ENCODE measurements at regions not wholly inside any gene's neighbourhood (a gene's known extent, or its start where the extent isn't known, plus 50 kb on each side); places are given as distances from the start of the nearest gene placed in this dataset.
A peak's percentile ranks its signal among the peaks of the same experiment; 100 is the strongest.

DNA sequence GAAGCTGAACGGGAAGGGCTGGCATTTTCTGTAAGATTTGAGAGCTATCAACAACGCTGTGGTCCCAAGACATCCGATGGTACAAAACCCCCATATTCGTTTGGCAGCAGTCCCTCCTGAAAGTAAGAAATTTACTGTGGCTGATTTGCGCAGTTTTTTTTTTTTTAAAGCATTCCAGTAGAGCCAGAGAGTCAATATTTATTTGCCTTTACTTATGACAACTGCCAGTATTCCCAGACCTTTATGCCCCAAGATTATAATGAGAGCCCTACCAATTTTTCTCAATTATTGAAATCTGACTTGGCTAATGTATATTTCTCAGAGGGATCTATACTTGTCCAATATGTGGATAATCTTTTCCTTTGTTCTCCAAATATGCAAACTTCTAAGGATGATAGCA, 157.5 kb upstream of the SPIN4 start:
- no peak overlapping the region for H3K27ac ChIP-seq
- TF ChIP-seq, protein P1, sequence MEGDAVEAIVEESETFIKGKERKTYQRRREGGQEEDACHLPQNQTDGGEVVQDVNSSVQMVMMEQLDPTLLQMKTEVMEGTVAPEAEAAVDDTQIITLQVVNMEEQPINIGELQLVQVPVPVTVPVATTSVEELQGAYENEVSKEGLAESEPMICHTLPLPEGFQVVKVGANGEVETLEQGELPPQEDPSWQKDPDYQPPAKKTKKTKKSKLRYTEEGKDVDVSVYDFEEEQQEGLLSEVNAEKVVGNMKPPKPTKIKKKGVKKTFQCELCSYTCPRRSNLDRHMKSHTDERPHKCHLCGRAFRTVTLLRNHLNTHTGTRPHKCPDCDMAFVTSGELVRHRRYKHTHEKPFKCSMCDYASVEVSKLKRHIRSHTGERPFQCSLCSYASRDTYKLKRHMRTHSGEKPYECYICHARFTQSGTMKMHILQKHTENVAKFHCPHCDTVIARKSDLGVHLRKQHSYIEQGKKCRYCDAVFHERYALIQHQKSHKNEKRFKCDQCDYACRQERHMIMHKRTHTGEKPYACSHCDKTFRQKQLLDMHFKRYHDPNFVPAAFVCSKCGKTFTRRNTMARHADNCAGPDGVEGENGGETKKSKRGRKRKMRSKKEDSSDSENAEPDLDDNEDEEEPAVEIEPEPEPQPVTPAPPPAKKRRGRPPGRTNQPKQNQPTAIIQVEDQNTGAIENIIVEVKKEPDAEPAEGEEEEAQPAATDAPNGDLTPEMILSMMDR (conservative IDR thresholded peaks at IDR 0.05): no peak

DNA sequence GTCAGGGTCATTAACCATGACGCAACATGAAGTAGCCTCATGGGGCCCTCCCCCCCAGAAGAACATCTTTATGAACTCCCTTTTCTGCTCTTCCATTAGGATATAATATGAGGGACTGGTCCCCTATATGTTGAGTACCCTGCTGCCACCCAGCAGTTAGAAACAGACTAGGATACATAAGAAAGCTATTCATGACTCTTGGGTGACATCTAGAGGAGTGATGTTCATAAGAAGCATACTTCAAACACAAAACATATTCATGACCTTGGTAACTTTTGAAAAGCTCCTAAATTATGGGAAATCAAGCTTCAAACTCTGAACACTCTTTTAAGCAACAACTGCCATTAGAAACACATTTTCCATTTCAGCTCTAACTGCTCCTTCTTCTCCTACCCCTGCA, 155.2 kb upstream of the SPIN4 start:
- H3K27ac ChIP-seq: no peak overlapping the region
- TF ChIP-seq, protein P1 (conservative IDR thresholded peaks at IDR 0.05): peak; percentile 53

DNA sequence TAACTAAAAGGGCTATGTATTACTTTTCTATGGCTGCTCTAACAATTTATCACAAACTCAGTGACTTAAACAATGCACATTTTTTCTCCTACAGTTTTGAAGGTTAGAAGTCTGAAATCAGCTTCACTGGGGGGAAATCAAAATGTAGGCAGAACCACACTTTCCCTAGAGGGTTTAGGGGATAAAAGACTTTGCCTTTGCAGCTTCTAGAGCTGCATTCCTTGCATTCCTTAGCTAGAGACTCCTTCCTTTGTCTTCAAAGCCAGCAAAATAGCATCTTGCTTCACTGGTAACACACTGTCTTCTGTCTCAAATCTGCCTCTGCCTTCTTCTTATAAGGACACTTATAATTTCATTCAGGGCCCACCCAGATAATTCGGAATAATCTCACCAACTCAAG, 152.4 kb upstream of the SPIN4 start:
- H3K27ac ChIP-seq: no peak overlapping the region
- TF ChIP-seq, protein P1 (conservative IDR thresholded peaks at IDR 0.05): no peak

DNA sequence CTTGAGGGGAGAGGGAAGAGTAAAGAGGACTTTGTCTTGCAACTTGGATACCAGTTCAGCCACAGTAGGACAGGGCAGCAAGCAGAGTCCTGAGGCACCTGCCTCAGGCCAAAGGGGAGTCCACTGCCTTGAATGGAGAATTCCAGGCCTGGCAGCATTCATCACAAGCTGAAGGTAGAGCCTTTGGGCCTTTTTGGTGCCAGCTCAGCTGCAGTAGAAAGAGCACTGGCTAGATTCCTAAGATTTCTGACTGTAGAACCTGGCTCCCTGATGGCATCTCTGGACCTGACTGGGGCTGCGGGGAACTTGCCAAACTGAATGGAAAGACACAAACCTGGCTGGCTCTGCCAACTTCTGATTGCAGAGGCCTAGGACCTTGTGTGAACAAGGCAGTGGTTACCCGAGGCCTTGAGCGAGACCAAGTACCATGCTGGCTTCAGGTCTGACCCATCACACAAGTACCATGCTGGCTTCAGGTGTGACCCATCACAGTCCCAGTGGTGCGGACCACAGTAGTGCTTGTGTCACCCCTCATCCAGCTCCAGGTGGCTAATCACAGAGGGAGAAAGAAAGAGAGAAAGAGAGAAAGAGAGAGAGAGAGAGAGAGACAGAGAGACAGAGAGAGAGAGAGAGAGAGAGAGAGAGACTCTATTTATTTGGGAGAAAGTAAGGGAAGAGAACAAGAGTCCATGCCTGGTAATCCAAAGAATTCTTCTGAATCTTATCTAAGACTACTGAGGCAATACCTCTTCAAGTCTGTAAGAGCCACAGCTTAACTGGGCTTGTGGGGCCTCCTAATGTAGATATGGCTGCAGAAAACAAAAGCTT, 137.6 kb upstream of the SPIN4 start:
- no peak overlapping the region for H3K27ac ChIP-seq
- TF ChIP-seq, protein P1 (conservative IDR thresholded peaks at IDR 0.05): no peak

DNA sequence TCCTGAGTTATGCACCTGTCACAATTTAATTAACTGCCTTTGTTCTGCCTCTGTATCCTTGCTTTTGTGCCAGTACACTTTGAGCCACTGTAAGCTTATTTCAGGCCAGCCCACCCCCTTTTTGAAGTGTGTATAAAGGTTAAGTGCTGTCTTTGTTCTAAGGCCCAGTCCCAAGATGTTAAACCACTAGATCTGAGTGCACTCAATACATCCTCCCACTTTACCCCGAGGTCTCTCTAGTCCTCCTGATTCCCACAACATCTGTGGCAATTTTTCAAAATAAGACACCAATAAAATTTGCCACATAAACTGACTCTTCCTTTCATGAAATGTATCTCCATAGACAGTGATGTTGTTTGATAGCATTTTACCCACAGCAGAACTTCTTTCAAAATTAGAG, 124.1 kb upstream of the SPIN4 start:
- H3K27ac ChIP-seq: no peak overlapping the region
- TF ChIP-seq, protein P1 (conservative IDR thresholded peaks at IDR 0.05): no peak

DNA sequence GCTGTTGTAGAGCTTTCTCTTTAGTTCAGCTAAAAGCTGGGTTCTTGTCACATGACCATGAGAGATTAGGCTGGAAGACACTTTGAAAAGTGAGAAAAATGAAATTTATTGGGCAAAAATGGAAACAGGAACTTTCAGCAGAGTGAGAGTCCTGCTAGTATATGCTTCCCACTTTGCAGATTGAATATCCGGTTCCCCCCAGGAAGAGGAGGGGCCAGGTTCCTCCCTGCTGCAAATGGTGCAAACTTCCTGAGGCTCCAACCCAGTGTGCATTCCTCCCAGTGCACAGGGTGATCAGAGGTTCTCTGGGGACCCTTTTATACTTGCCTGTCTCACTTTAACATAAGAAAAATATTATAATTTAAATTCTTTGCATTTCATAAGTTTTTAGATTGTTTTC, 119.9 kb upstream of the SPIN4 start:
- TF ChIP-seq, protein P1 (conservative IDR thresholded peaks at IDR 0.05): no peak
- H3K27ac ChIP-seq: no peak overlapping the region

DNA sequence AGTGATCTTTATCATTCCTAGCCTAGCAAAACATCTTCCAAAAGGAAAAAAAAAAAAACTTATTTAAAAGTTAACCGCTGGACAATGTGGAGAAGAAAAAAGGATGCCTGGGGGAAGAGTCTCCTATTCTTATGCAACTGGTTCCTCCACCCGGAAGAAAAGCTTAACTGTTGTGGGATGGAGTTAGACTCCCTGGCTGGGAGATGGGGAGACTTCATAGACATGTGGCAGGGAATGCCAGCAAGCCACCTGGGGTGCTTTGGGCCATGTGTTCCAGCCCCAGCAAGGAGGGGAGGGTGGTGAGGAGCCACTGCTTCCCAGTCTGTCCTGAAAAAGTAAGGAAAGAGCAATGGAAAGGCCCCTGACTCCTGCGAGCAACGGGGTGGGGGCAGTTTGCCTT, 119.4 kb upstream of the SPIN4 start:
- H3K27ac ChIP-seq: no peak overlapping the region
- TF ChIP-seq, protein P1 (conservative IDR thresholded peaks at IDR 0.05): no peak

Measured in VCaP (cell line).